K562 (cell line): ENCODE measurements at regions not wholly inside any gene's neighbourhood (a gene's known extent, or its start where the extent isn't known, plus 50 kb on each side); places are given as distances from the start of the nearest gene placed in this dataset.

Experiments used
- ATAC-seq: fragments of 200-7000 bp; cut with Tn5 transposase; 3 replicates; pipeline ENCODE4 v1.9.1; 2020; ENCODE audit warnings: moderate library complexity
- BruUV-seq: library from RNA; stranded (reverse); fragments of 400-500 nt; replicated peaks from 2 replicates; lab custom pipeline; 2021; lab: Mats Ljungman, UMichigan
- CTCF ChIA-PET: fragments of 300-600 bp; formaldehyde crosslinking; extraction: SDS; loops from one replicate; lab custom pipeline; 2021; ENCODE audit warnings: low intra/inter-chr PET ratio; lab: Yijun Ruan, JAX
- POLR2A ChIA-PET: fragments of 300-600, 350-650 bp; sonication (Branson Sonifier 250); formaldehyde crosslinking; extraction: SDS; loops from one replicate; lab custom pipeline; 2021; ENCODE audit warnings: antibody characterized with exemption, inconsistent platforms; lab: Yijun Ruan, JAX
- DNase-seq, 4 experiments: peaks; one replicate each; pipeline versions ENCODE4 v3.0.0 to v3.0.0-alpha.2; 2011 to 2018; ENCODE audit warnings: low spot score in 3 of 4, mixed read lengths in 3 of 4; ENCODE audit errors: extremely low read depth in 1 of 4
- FAIRE-seq: peaks from 2 replicates; lab custom pipeline; 2011; peaks lifted over from hg19 to GRCh38; lab: Jason Lieb, UNC
- H2AFZ ChIP-seq: 2 replicates; pipeline ENCODE4 v1.6.0; 2011; ENCODE audit warnings: low read depth, low read length, control low read depth, inconsistent platforms
- H3K27ac ChIP-seq: fragments of 200-600 bp; 3 replicates; pipeline ENCODE4 v1.8.0; 2011; ENCODE audit warnings: low read depth, mild to moderate bottlenecking, control low read depth, inconsistent platforms, low read length, moderate library complexity, mixed read lengths; ENCODE audit errors: extremely low read depth
- H3K27me3 ChIP-seq, 2 experiments: fragments of 300-600 bp in 1 of 2; 2 replicates in 1 of 2; 3 replicates in 1 of 2; pipeline versions ENCODE4 v1.6.0 to v1.8.0; 2011; ENCODE audit warnings: inconsistent platforms in 2 of 2, low read length in 2 of 2, mild to moderate bottlenecking in 1 of 2, mixed read lengths in 1 of 2, moderate library complexity in 1 of 2; ENCODE audit not compliant: control insufficient read depth in 2 of 2, insufficient read depth in 2 of 2
- H3K36me3 ChIP-seq: fragments of 300-600 bp; 3 replicates; pipeline ENCODE4 v1.8.0; 2011; ENCODE audit warnings: mild to moderate bottlenecking, low read length, inconsistent platforms; ENCODE audit not compliant: control insufficient read depth, insufficient read depth
- H3K4me1 ChIP-seq, 2 experiments: fragments of 200-600 bp in 1 of 2; replicated peaks in 1 of 2; 2 replicates in 1 of 2; 3 replicates in 1 of 2; pipeline versions ENCODE4 v1.5.1 to v1.8.0; 2011; ENCODE audit warnings: inconsistent platforms in 2 of 2, low read length in 2 of 2, mild to moderate bottlenecking in 1 of 2, mixed read lengths in 1 of 2, moderate library complexity in 1 of 2; ENCODE audit not compliant: control insufficient read depth in 2 of 2, insufficient read depth in 2 of 2
- H3K4me2 ChIP-seq: 2 replicates; pipeline ENCODE4 v1.6.1; 2011; ENCODE audit warnings: low read length, control low read depth, inconsistent platforms, mixed read lengths; ENCODE audit not compliant: insufficient read depth
- H3K4me3 ChIP-seq: fragments of 200-600 bp; sonication (generic), shearing (Covaris generic); 2 replicates; pipeline ENCODE4 v1.5.1; 2016; ENCODE audit warnings: control low read depth, inconsistent platforms
- H3K79me2 ChIP-seq: fragments of 200-600 bp; 3 replicates; pipeline ENCODE4 v1.8.0; 2011; ENCODE audit warnings: low read length, inconsistent platforms; ENCODE audit not compliant: control insufficient read depth, insufficient read depth
- H3K9ac ChIP-seq, 2 experiments: 2 replicates each; pipeline versions ENCODE4 v1.6.0 to v1.6.1; 2011; ENCODE audit warnings: low read depth in 2 of 2, low read length in 2 of 2, control low read depth in 1 of 2, inconsistent platforms in 1 of 2, mild to moderate bottlenecking in 1 of 2, mixed read lengths in 1 of 2; ENCODE audit not compliant: insufficient read depth in 1 of 2
- H3K9me1 ChIP-seq: one replicate; pipeline ENCODE4 v1.6.0; 2011; ENCODE audit warnings: inconsistent platforms, mild to moderate bottlenecking, low read length, moderate library complexity; ENCODE audit not compliant: control insufficient read depth, insufficient read depth
- H3K9me3 ChIP-seq: replicated peaks from 2 replicates; pipeline ENCODE4 v1.5.1; 2011; ENCODE audit warnings: low read depth, low read length, inconsistent platforms; ENCODE audit not compliant: control insufficient read depth, insufficient read depth
- H4K20me1 ChIP-seq: replicated peaks from 2 replicates; pipeline ENCODE4 v1.6.1; 2011; ENCODE audit warnings: low read length, inconsistent platforms, mixed read lengths; ENCODE audit not compliant: control insufficient read depth, insufficient read depth
- CREB5 ChIP-seq: fragments of 250-450 bp; sonication (Bioruptor Pico); IDR thresholded peaks from 2 replicates; pipeline ENCODE4 v1.5.0; 2020; ENCODE audit warnings: mild to moderate bottlenecking
- HNRNPH1 ChIP-seq: fragments of 200-400 bp; formaldehyde crosslinking; optimal IDR thresholded peaks from 2 replicates; pipeline ENCODE3; 2017; ENCODE audit warnings: low read depth, mild to moderate bottlenecking, low read length, moderate library complexity
- LCOR ChIP-seq: sonication (generic); formaldehyde crosslinking; IDR thresholded peaks from 2 replicates; pipeline ENCODE4 v1.8.0; 2022; ENCODE audit warnings: mild to moderate bottlenecking, missing genetic modification reagents
- MAFG ChIP-seq: fragments of 450-650 bp; conservative IDR thresholded peaks from 2 replicates; pipeline ENCODE4 v1.6.1; 2016; ENCODE audit warnings: missing genetic modification characterization, missing compliant biosample characterization
- MEF2D ChIP-seq: conservative IDR thresholded peaks from 2 replicates; pipeline ENCODE4 v1.6.1; 2016; ENCODE audit warnings: low read depth, missing genetic modification characterization, missing compliant biosample characterization
- NFYB ChIP-seq: IDR thresholded peaks from 2 replicates; pipeline ENCODE4 v1.6.1; 2011; ENCODE audit warnings: mild to moderate bottlenecking, moderate library complexity; ENCODE audit not compliant: insufficient read length; ENCODE audit errors: extremely low read depth
- ZNF146 ChIP-seq: IDR thresholded peaks from one replicate; pipeline ENCODE4 v1.6.1; 2018; ENCODE audit warnings: missing compliant biosample characterization; ENCODE audit not compliant: unreplicated experiment
- ZNF239 ChIP-seq: fragments of 250-450 bp; sonication (Bioruptor Pico); IDR thresholded peaks from 2 replicates; pipeline ENCODE4 v1.4.0; 2020; ENCODE audit warnings: mild to moderate bottlenecking
- WGBS: fragments of 100-300 bp; shearing (Covaris generic); methylation state at CpG from one replicate; pipeline ENCODE4 v1.1.6; 2016; ENCODE audit warnings: low coverage, mixed read lengths; ENCODE audit not compliant: insufficient coverage; ENCODE audit errors: missing lambda C conversion rate; 5-methylcytosine and 5-hydroxymethylcytosine counted together
- in situ Hi-C: fragments of 300-500 bp; cut with MboI; formaldehyde crosslinking; loops from 4 replicates; pipeline ENCODE4 v1.15.0; 2018; ENCODE audit warnings: inconsistent platforms, mixed read lengths
- intact Hi-C: fragments of 100-400 bp; cut with micrococcal nuclease; formaldehyde crosslinking; loops from 2 replicates; pipeline ENCODE4 v1.14.2; 2022

- Histone ChIP-seq H3K4me2 (no peak overlapping the region), H3K36me3 (no peaks in the 10 kb centered on the region), H3K9me3 (no peaks in the 10 kb centered on the region), H3K4me1 (peaks cover 15 to 19% of the 10 kb centered on the region in 2 experiments; a peak in 4 of 5 replicates), H3K9me1 (no peaks in the 10 kb centered on the region), H3K27ac (no peak overlapping the region), H4K20me1 (no peaks in the 10 kb centered on the region), H3K9ac (no peak overlapping the region), H2AFZ (no peak overlapping the region), H3K4me3 (no peak overlapping the region), H3K27me3 (no peaks in the 10 kb centered on the region), H3K79me2 (no peaks in the 10 kb centered on the region)
- 61% methylated on average over 6 of the region's 6 CpGs for WGBS
- no peak for DNase-seq
- ChIA-PET CTCF (no interaction called here), POLR2A (no interaction called here)
- FAIRE-seq = no peak
- intact Hi-C loops (no loop called here), in situ Hi-C loops (no loop called here)
- TF ChIP-seq CREB5 (CRISPR knock-in tag) (no peak), NFYB (no peak), ZNF146 (no peak), MAFG (tag) (no peak), HNRNPH1 (no peak), ZNF239 (CRISPR knock-in tag) (no peak), LCOR (CRISPR knock-in tag) (no peak), MEF2D (tag) (no peak)
- no peak for ATAC-seq
- BruUV-seq = no TSS peak
Observed at GRCh38 chr5:135119481-135119880, 85.5 kb upstream of the PITX1 start.
